ACC112 (cell line): ENCODE measurements at regions not wholly inside any gene's neighbourhood (a gene's known extent, or its start where the extent isn't known, plus 50 kb on each side); places are given as distances from the start of the nearest gene placed in this dataset.

Experiments
- H2AFZ ChIP-seq: fragments of 200-600 bp; sonication (generic); one replicate; pipeline ENCODE4 v1.6.0; 2017; ENCODE audit warnings: antibody characterized with exemption, low read length; ENCODE audit not compliant: unreplicated experiment
- H3K27ac ChIP-seq: fragments of 200-600 bp; sonication (generic); 2 replicates; pipeline ENCODE4 v1.5.1; 2014; ENCODE audit warnings: low read depth, mild to moderate bottlenecking, antibody characterized with exemption, low read length, moderate library complexity
- H3K27me3 ChIP-seq: fragments of 200-600 bp; sonication (generic); 2 replicates; pipeline ENCODE4 v1.6.1; 2014; ENCODE audit warnings: mild to moderate bottlenecking, antibody characterized with exemption, low read length, moderate library complexity, mixed read lengths; ENCODE audit not compliant: insufficient read depth
- H3K36me3 ChIP-seq: fragments of 200-600 bp; sonication (generic); 2 replicates; pipeline ENCODE4 v1.6.1; 2016; ENCODE audit warnings: mild to moderate bottlenecking, antibody characterized with exemption, low read length, moderate library complexity, mixed read lengths; ENCODE audit not compliant: insufficient read depth
- H3K4me1 ChIP-seq: fragments of 200-600 bp; sonication (generic); one replicate; pipeline ENCODE4 v1.6.1; 2016; ENCODE audit warnings: low read length, mixed read lengths; ENCODE audit not compliant: insufficient read depth, unreplicated experiment, control insufficient read depth
- H3K4me3 ChIP-seq: fragments of 200-600 bp; sonication (generic); 2 replicates; pipeline ENCODE4 v1.5.1; 2014; ENCODE audit warnings: mild to moderate bottlenecking, low read depth, low read length
- H3K79me2 ChIP-seq: fragments of 200-600 bp; sonication (generic); one replicate; pipeline ENCODE4 v1.6.0; 2016; ENCODE audit warnings: low read length; ENCODE audit not compliant: control insufficient read depth, unreplicated experiment, insufficient read depth

- Histone ChIP-seq H3K4me3 (no peak overlapping the region), H3K79me2 (no peaks in the 10 kb centered on the region), H2AFZ (no peak overlapping the region), H3K27me3 (no peaks in the 10 kb centered on the region), H3K27ac (no peak overlapping the region), H3K4me1 (no peaks in the 10 kb centered on the region), H3K36me3 (no peaks in the 10 kb centered on the region)
These were observed 279.9 kb downstream of the ADAM29 start for GRCh38 chr4:175198056-175198455.

DNA sequence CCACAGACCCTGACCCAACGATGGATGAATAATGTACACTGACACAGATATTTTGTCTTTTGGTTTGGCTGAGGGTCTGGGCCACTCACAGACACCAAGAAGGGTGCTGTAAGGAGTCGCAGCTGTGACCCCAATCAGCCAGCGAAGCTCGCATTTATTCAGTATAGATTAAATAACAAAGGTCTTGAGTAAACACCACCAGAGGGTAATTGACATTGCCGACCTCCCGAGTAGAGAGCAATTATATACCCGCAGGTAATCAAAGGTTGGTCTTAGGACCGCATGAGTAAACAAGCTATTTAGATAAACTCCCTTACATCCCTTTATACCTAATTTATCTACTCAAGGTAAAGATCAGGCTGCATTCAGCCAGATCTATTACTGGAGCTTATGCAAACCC is 297.1 kb downstream of the ADAM29 start:
- H2AFZ ChIP-seq = no peak overlapping the region
- H3K27me3 ChIP-seq = no peaks in the 10 kb centered on the region
- H3K27ac ChIP-seq = no peak overlapping the region
- H3K36me3 ChIP-seq = no peaks in the 10 kb centered on the region; the same call in 1 of the 2 replicates
- no peaks in the 10 kb centered on the region for H3K79me2 ChIP-seq
- H3K4me3 ChIP-seq = no peak overlapping the region
- no peaks in the 10 kb centered on the region for H3K4me1 ChIP-seq

GRCh38 chr4:175215657-175216056 is 297.5 kb downstream of the ADAM29 start:
- Histone ChIP-seq H3K27me3 (no peaks in the 10 kb centered on the region), H3K27ac (no peak overlapping the region), H3K4me3 (no peak overlapping the region), H3K36me3 (no peaks in the 10 kb centered on the region; the same call in 1 of the 2 replicates), H3K4me1 (no peaks in the 10 kb centered on the region), H2AFZ (no peak overlapping the region), H3K79me2 (no peaks in the 10 kb centered on the region)

GRCh38 chr4:175229154-175229553 is 311.0 kb downstream of the ADAM29 start:
- Histone ChIP-seq H3K36me3 (no peaks in the 10 kb centered on the region), H3K27me3 (no peaks in the 10 kb centered on the region), H3K4me3 (no peak overlapping the region), H2AFZ (no peak overlapping the region), H3K27ac (no peak overlapping the region), H3K79me2 (no peaks in the 10 kb centered on the region), H3K4me1 (no peaks in the 10 kb centered on the region)

DNA sequence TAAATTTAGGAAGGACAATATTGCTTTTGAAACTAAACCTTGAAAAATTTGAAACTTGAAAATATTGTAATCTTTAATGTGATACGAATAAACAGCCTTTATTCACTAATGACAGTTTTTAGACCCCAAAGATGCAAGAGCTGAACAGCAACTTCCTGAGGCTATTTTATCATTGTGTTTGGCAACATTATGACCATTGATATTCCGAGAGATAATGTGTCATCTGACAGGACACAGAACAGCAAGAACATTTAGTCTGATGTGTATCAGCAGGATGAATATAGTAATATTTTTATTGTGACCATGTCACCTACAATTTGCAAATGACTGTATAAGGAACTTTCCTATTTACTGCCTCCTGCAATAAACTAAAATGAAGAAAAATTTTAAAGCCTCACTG is 316.0 kb downstream of the ADAM29 start:
- Histone ChIP-seq H3K27me3 (no peaks in the 10 kb centered on the region), H3K4me3 (no peak overlapping the region), H3K4me1 (no peaks in the 10 kb centered on the region), H3K27ac (no peak overlapping the region), H3K36me3 (no peaks in the 10 kb centered on the region), H3K79me2 (no peaks in the 10 kb centered on the region), H2AFZ (no peak overlapping the region)

DNA sequence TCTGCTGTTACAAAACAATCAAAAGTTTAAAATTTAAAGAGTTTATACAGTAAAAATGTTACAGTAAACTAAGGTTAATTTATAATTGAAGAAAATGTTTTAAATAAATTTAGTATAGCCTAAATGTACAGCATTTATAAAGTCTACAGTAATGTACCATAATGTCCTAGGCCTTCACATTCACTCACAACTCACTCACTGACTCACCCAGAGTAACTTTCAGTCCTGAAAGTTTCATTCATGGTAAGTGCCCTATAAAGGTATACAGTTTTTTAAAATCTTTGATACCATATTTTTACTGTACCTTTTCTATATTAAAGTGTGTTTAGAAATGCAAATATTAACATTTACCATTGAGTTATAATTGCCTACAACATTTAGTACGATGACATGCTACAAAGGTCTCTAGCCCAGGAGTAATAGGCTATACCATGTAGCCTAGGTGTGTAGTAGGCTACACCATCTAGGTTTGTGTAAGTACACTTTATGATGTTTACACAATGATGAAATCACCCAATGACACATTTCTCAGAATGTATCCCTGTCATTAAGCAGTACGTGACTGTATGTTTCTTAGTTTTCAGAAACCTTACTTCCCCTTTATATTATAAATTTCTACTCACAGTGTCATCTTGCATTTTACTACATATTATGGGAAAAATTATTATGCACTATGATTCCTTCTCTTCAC is 320.8 kb downstream of the ADAM29 start:
- Histone ChIP-seq H3K79me2 (no peaks in the 10 kb centered on the region), H3K27ac (no peak overlapping the region), H2AFZ (no peak overlapping the region), H3K4me1 (no peaks in the 10 kb centered on the region), H3K27me3 (no peaks in the 10 kb centered on the region), H3K36me3 (no peaks in the 10 kb centered on the region), H3K4me3 (no peak overlapping the region)

DNA sequence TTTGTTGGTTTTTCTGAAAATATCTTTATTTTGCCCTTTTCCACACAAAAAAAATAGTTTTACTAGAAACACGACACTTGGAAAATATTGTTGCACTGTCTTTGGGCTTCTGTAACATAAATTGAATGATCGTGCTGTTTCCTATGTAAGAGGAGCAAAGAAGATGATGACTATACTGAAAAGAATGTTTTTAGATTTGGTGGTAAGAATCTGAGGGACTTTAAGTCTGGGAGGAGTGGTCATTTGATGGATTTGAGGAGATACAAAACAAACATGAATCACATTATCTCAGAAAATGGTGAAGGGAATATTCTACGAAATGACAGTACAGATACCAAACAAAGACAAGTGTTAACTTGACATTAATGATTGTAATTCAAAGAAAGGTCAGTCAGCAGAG is 328.8 kb downstream of the ADAM29 start:
- Histone ChIP-seq H3K27me3 (no peaks in the 10 kb centered on the region), H3K4me1 (no peaks in the 10 kb centered on the region), H3K4me3 (no peak overlapping the region), H3K79me2 (no peaks in the 10 kb centered on the region), H2AFZ (no peak overlapping the region), H3K27ac (no peak overlapping the region), H3K36me3 (no peaks in the 10 kb centered on the region)

GRCh38 chr4:175252642-175253041 is 334.5 kb downstream of the ADAM29 start:
- H3K4me1 ChIP-seq = no peaks in the 10 kb centered on the region
- H3K27me3 ChIP-seq = no peaks in the 10 kb centered on the region
- no peak overlapping the region for H3K27ac ChIP-seq
- H3K4me3 ChIP-seq = no peak overlapping the region
- H3K79me2 ChIP-seq = no peaks in the 10 kb centered on the region
- no peaks in the 10 kb centered on the region for H3K36me3 ChIP-seq
- H2AFZ ChIP-seq = no peak overlapping the region

- H3K27ac ChIP-seq = no peak overlapping the region
- H3K79me2 ChIP-seq = no peaks in the 10 kb centered on the region
These were observed 335.2 kb downstream of the ADAM29 start for GRCh38 chr4:175253184-175253902.

DNA sequence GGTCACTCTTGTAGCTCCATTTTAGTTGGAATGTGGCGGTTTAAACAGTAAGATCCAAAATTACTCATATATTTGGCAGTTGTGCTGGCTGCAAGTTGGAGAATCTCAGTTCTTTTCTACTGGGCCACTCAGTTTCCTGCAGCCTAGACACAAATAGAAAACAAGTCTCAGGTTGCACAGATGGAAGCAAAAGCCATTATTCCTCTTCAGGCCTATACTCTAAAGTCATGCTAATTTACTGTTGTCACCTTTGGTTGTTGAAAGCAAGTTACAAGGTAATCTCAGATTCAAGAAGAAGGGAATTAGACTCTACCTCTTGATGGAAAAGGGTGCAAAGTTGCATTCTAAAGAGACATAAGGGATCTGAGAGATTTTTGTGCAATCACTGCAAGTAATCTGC is 345.4 kb downstream of the ADAM29 start:
- Histone ChIP-seq H3K79me2 (no peaks in the 10 kb centered on the region), H3K4me1 (no peaks in the 10 kb centered on the region), H3K4me3 (no peak overlapping the region), H3K36me3 (no peaks in the 10 kb centered on the region), H2AFZ (no peak overlapping the region), H3K27me3 (no peaks in the 10 kb centered on the region), H3K27ac (no peak overlapping the region)

More at GRCh38 chr4:175253184-175253902, 335.2 kb downstream of the ADAM29 start:
- H3K27me3 ChIP-seq = no peaks in the 10 kb centered on the region
- no peaks in the 10 kb centered on the region for H3K4me1 ChIP-seq
- no peak overlapping the region for H3K4me3 ChIP-seq
- H3K36me3 ChIP-seq = no peaks in the 10 kb centered on the region
- no peak overlapping the region for H2AFZ ChIP-seq

- Histone ChIP-seq H3K4me3 (no peak overlapping the region), H3K36me3 (no peaks in the 10 kb centered on the region), H3K27me3 (no peaks in the 10 kb centered on the region), H3K79me2 (no peaks in the 10 kb centered on the region), H3K27ac (no peak overlapping the region), H3K4me1 (peaks cover 10% of the 10 kb centered on the region), H2AFZ (peak overlapping the region; percentile 34)
These were observed 353.0 kb downstream of the ADAM29 start for GRCh38 chr4:175271010-175271630.
